NCI-H82 treated with DMSO at 0.1 percent for 48 hours (cell line): ENCODE measurements at regions not wholly inside any gene's neighbourhood (a gene's known extent, or its start where the extent isn't known, plus 50 kb on each side); places are given as distances from the start of the nearest gene placed in this dataset.
"Not testable (repeated sequence)": the region's sequence is repeated elsewhere in the genome, so short reads cannot be mapped to it uniquely, and the experiment has no call there.

ENCODE experiments used
- DNase-seq: peaks from one replicate; lab custom pipeline; 2025; ENCODE audit not compliant: unreplicated experiment; lab: John Stamatoyannopoulos, UW

DNA sequence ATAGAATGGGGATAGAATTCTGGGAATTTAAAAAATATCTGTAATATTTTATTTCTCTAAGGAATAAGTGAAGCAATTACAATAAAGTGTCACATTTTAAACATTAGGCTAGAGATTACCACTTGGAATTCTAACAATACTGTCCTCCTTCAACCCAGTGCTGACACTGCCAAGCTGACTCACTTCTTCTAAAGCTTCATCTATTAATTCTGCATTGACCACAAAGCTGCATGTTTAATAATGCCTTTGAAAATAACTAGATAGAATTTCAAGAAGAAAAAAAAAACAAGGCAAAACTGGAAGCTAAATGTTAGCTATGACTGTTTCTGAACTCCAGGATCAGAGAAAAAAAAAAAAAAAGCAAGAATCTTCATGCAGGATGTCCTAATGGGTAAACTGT is 970.7 kb upstream of the FBXO33 start:
- no peak for DNase-seq

DNA sequence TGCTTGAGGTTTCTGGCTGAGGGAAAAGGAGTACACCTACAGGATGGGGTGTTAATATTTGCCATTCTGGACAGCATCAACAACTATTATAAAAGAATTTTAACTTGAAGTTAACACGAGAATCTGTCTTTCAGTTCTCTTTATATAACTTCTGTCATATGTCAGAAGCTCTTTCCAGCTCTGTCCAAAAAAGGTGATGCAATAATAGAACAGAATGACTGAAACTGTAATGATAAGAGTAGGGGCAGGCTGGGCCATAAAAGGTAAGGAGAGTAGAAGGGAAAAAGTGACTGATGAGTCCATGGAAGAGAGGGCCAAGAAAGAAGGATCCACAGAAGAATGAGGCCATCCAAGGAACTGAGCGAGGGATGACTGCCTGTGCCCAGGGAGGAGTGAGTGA is 966.7 kb upstream of the FBXO33 start:
- no peak for DNase-seq

- no peak for DNase-seq
These were observed 962.6 kb upstream of the FBXO33 start for GRCh38 chr14:40394634-40395340.

- DNase-seq, result no peak
These were observed 960.9 kb upstream of the FBXO33 start for GRCh38 chr14:40393143-40393542.

GRCh38 chr14:40386433-40386832 is 954.2 kb upstream of the FBXO33 start:
- no peak for DNase-seq

GRCh38 chr14:40374221-40374620 is 942.0 kb upstream of the FBXO33 start:
- DNase-seq, result no peak

GRCh38 chr14:40371011-40371410 is 938.8 kb upstream of the FBXO33 start:
- DNase-seq, result no peak

GRCh38 chr14:40368314-40368713 is 936.1 kb upstream of the FBXO33 start:
- DNase-seq, result no peak

DNA sequence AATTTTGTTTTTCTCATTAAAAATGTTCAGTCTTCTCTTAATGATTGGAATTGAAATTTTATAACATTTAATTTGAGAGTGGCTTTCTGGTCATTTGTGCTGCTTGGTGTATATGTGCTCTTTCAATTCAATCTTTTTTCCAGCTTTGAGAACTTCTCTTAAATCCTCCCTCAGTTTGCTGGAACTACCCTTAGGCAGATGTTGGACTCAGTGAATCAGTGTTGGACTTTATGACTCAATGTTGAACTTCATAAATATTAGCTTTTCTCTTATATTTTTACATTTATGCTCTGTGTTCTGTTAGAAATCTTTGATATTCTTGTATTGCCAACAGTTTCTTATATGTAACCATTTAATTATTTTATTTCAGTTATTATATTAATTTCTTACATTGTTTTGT is 935.5 kb upstream of the FBXO33 start:
- DNase-seq, result no peak

GRCh38 chr14:40365305-40365704 is 933.1 kb upstream of the FBXO33 start:
- no peak for DNase-seq

DNA sequence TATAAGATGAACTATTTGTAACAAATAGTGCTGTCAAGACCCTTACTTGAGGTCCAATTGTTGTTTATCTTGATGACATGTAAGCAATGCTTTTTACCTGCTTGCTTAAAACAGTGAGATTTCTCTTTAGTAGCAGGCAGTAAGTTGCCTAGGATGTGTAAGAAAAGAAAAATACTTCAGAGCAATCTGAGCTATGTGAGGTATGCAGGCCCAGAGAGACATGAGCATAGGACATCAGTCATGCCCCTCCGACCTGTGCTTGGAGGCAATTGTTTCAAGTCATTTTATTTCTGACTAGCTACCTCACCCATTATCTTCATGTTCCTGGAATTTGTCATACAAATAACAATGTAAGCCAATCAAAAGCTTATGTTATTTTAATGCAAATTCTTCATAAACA is 930.6 kb upstream of the FBXO33 start:
- DNase-seq, result no peak

- DNase-seq, result no peak
These were observed 922.5 kb upstream of the FBXO33 start for GRCh38 chr14:40354754-40355153.

DNA sequence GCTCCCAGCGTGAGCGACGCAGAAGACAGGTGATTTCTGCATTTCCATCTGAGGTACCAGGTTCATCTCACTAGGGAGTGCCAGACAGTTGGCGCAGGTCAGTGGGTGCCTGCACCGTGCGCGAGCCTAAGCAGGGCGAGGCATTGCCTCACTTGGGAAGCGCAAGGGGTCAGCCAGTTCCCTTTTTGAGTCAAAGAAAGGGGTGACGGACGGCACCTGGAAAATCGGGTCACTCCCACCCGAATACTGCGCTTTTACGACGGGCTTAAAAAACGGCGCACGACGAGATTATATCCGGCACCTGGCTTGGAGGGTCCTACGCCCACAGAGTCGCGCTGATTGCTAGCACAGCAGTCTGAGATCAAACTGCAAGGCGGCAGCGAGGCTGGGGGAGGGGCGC is 915.9 kb upstream of the FBXO33 start:
- not testable (repeated sequence) for DNase-seq

- DNase-seq, result no peak
These were observed 915.4 kb upstream of the FBXO33 start for GRCh38 chr14:40347675-40348074.

DNA sequence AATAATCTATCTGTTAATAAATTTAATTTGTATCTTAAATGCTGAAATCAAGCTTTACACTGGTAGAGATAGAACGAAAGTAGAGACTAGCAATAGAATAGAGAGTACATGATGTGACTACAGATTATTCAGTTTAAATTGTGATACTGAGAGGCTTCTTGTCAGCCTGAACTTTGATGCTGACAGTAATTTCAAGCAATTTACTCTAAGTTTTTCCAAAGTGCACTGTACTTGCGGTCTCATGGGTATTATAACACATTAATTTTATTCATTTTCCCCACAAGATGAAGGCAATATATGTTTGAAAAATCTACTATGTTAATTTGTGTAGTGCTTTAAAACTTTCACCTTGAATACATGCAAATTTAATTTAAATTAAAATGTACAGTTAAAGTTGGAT is 914.0 kb upstream of the FBXO33 start:
- DNase-seq, result no peak

DNA sequence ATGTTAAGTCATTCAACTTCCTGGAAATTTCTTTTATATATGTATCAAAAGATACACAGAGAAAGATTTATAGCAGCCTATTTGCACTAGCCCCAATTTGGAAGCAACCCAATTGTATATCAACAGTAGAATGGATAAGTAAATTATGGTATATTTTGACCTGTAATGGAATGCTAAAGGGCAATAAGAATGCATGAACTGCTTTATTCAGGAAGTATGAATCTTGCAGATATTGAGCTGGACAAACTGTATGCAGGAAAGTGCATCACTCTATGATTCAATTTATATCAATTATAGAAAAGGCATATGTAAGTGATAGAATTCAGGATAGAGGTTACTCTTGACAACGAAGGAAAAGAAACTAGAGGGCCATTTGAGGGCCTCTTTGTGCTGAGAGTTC is 913.1 kb upstream of the FBXO33 start:
- DNase-seq, result no peak

GRCh38 chr14:40340708-40341107 is 908.5 kb upstream of the FBXO33 start:
- DNase-seq, result no peak

DNA sequence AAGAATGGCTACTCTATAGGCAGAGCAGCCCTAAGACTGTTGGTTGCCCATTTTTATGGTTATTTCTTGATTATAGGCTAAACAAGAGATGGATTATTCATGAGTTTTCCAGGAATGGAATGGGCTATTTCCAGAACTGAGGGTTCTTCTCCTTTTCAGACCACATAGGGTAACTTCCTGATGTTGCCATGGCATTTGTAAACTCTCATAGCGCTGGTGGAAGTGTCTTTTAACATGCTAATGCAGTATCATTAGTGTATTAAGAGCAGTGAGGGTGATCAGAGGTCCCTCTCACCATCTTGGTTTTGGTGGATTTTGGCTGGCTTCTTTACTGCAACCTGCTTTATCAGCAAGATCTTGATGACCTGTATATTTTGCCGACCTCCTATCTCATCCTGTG is 904.6 kb upstream of the FBXO33 start:
- DNase-seq, result no peak

DNA sequence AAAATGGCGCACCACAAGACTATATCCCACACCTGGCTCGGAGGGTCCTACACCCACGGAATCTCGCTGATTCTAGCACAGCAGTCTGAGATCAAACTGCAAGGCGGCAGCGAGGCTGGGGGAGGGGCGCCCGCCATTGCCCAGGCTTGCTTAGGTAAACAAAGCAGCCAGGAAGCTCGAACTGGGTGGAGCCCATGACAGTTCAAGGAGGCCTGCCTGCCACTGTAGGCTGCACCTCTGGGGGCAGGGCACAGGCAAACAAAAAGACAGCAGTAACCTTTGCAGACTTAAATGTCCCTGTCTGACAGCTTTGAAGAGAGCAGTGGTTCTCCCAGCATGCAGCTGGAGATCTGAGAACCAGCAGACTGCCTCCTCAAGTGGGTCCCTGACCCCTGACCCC is 894.3 kb upstream of the FBXO33 start:
- DNase-seq, result not testable (repeated sequence)

GRCh38 chr14:40318211-40318719 is 886.0 kb upstream of the FBXO33 start:
- DNase-seq, result no peak

DNA sequence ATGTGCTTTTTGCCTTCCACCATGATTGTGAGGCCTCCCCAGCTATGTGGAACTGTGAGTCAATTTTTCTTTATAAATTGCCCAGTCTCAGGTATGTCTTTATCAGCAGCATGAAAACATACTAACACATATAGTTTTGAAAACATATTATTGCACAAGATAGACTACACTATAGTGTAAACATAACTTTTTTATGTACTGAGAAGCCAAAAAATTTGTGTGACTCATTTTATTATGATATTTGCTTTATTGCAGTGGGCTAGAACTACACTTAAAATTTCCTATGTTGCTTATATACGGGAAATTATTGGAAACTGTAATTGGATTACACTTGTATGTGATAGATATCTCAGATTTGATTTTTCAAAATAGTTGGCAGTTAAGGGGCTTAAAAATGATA is 885.5 kb upstream of the FBXO33 start:
- no peak for DNase-seq

DNA sequence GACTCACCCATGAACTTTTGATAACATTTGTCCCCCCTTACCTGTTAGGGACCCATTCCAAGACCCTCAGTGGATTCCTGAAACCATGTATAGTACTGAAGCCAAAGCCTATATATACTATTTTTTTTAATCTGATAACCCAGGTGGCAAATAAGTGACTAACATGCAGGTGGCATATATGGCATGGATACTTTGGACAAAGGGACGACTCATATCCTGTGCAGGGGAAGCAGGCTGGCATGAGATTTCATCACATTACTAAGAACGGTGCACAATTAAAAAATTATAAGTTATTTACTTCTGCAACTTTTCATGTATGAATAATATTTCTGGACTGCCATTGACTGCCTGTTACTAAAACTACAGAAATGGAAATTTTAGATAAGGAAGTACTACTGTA is 880.1 kb upstream of the FBXO33 start:
- no peak for DNase-seq

GRCh38 chr14:40309124-40309523 is 876.9 kb upstream of the FBXO33 start:
- no peak for DNase-seq
